ENCODE measurements at regions not wholly inside any gene's neighbourhood (a gene's known extent, or its start where the extent isn't known, plus 50 kb on each side); places are given as distances from the start of the nearest gene placed in this dataset.

DNA sequence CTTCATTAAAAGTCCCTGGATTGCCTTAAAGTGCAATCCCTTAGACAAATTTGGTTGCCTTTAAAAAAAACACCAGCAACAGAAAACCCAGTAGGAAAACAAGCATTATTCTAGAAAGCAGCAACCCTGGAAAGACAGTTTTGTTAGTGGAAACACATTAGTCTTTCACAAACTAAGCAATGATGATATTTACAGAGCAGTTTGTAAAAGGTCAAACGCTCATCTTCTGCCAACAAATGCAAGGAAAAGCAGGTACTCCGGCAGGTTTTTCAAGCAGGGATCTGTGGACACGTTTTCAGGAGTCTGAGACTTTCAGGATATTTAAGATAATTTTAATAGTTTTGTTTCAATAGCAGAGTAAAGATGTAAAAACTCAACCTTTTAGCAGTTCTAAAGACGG, 202.2 kb downstream of the EXOC5 start:
- TF ChIP-seq CTCF (IDR thresholded peaks at IDR 0.05; ENCODE audit: low read depth, low read length) (no peak), POLR2A (IDR thresholded peaks at IDR 0.05; ENCODE audit: extremely low read depth, insufficient read length) (no peak), MYC (IDR thresholded peaks at IDR 0.05; ENCODE audit: low read depth, low read length) (no peak), MAX (IDR thresholded peaks at IDR 0.05; ENCODE audit: low read depth, low read length) (no peak)
